GM12892 (cell line): ENCODE measurements at regions not wholly inside any gene's neighbourhood (a gene's known extent, or its start where the extent isn't known, plus 50 kb on each side); places are given as distances from the start of the nearest gene placed in this dataset.

Experiments
- POLR2A ChIP-seq: IDR thresholded peaks from 2 replicates; pipeline ENCODE4 v1.6.1; 2011; ENCODE audit warnings: low read depth, low read length, control low read depth
- POLR2AphosphoS5 ChIP-seq: IDR thresholded peaks from 2 replicates; pipeline ENCODE4 v1.6.1; 2011; ENCODE audit warnings: low read depth, low read length, control low read depth
- TAF1 ChIP-seq: IDR thresholded peaks from 2 replicates; pipeline ENCODE4 v1.6.1; 2011; ENCODE audit warnings: low read depth, mild to moderate bottlenecking, control low read depth, low read length, borderline replicate concordance

DNA sequence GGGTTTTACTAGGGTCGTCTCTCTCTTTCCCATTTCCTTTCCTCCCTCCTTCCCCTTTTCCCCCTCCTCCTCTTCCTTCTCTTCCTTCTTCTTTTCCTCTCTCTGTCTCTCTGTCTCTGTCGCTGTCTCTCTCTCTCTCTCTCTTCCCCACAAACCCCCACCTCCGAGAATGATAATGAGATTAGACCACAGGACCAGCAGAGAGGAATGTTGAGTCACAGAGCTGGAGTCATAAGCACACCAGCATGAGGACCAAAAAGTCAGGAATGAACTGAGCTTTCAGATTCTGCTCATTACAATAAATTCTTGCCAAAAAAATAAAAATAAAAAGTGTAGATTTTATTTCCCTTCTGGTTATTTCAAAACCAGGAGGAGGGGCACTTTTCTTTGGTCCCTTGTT lies 377.4 kb downstream of the LTN1 start:
- TF ChIP-seq POLR2AphosphoS5 (no peak), POLR2A (no peak), TAF1 (no peak)
